Epithelial cell of proximal tubule (primary cell): ENCODE measurements at regions not wholly inside any gene's neighbourhood (a gene's known extent, or its start where the extent isn't known, plus 50 kb on each side); places are given as distances from the start of the nearest gene placed in this dataset.

Source experiments
- DNase-seq: peaks from one replicate; pipeline ENCODE4 v3.0.0-alpha.2; 2011; ENCODE audit warnings: low read depth
- H3K4me3 ChIP-seq: 2 replicates; pipeline ENCODE4 v1.5.1; 2011; ENCODE audit warnings: low read depth, mild to moderate bottlenecking, low read length
- CTCF ChIP-seq: conservative IDR thresholded peaks from 2 replicates; pipeline ENCODE4 v1.5.1; 2012; ENCODE audit warnings: low read depth, mild to moderate bottlenecking, low read length

- DNase-seq: no peak
- peak overlapping the region; percentile 29 for H3K4me3 ChIP-seq
- TF ChIP-seq CTCF: no peak
Measured at GRCh38 chr17:72219824-72220493, 99.1 kb downstream of the SOX9 start.

- DNase-seq: no peak
- no peak for TF ChIP-seq CTCF
- H3K4me3 ChIP-seq: no peak overlapping the region
Measured at GRCh38 chr17:72222661-72223380, 102.0 kb downstream of the SOX9 start.

GRCh38 chr17:72223866-72224291, 103.1 kb downstream of the SOX9 start:
- DNase-seq: peak; percentile 65
- no peak for TF ChIP-seq CTCF
- H3K4me3 ChIP-seq: no peak overlapping the region

- H3K4me3 ChIP-seq: no peak overlapping the region
- no peak for DNase-seq
- no peak for TF ChIP-seq CTCF
Measured at GRCh38 chr17:72226322-72226721, 105.5 kb downstream of the SOX9 start.

- TF ChIP-seq CTCF: no peak
- no peak overlapping the region for H3K4me3 ChIP-seq
- no peak for DNase-seq
Measured at GRCh38 chr17:72233986-72234385, 113.2 kb downstream of the SOX9 start.

GRCh38 chr17:72234985-72235384, 114.2 kb downstream of the SOX9 start:
- no peak overlapping the region for H3K4me3 ChIP-seq
- no peak for DNase-seq
- no peak for TF ChIP-seq CTCF

GRCh38 chr17:72236980-72237633, 116.3 kb downstream of the SOX9 start:
- no peak for DNase-seq
- H3K4me3 ChIP-seq: no peak overlapping the region
- no peak for TF ChIP-seq CTCF
